NT2/D1 (cell line): ENCODE measurements at regions not wholly inside any gene's neighbourhood (a gene's known extent, or its start where the extent isn't known, plus 50 kb on each side); places are given as distances from the start of the nearest gene placed in this dataset.

ENCODE experiments used
- SUZ12 ChIP-seq: IDR thresholded peaks from 2 replicates; pipeline ENCODE4 v1.6.1; 2011; ENCODE audit not compliant: insufficient read length, insufficient read depth; ENCODE audit errors: extremely low read depth
- ZNF274 ChIP-seq: IDR thresholded peaks from 2 replicates; pipeline ENCODE4 v1.6.1; 2011; ENCODE audit warnings: mild to moderate bottlenecking, low read depth, low read length

GRCh38 chr3:189555558-189555881 lies 75.7 kb upstream of the TP63 start:
- TF ChIP-seq ZNF274 (no peak), SUZ12 (no peak)
